SK-N-SH (cell line): ENCODE measurements at regions not wholly inside any gene's neighbourhood (a gene's known extent, or its start where the extent isn't known, plus 50 kb on each side); places are given as distances from the start of the nearest gene placed in this dataset.

ENCODE experiments used
- CTCF ChIA-PET: fragments of 300-600, 350-600 bp; formaldehyde crosslinking; extraction: SDS; loops from one replicate; lab custom pipeline; 2021; lab: Yijun Ruan, JAX
- POLR2A ChIA-PET: fragments of 350-600 bp; sonication (Branson Sonifier 250); formaldehyde crosslinking; extraction: SDS; loops from one replicate; lab custom pipeline; 2020; ENCODE audit warnings: antibody characterized with exemption, inconsistent platforms; lab: Yijun Ruan, JAX
- DNase-seq: peaks from one replicate; pipeline ENCODE4 v3.0.0; 2012
- H2AFZ ChIP-seq: fragments of 200-600 bp; sonication (generic); 2 replicates; pipeline ENCODE4 v1.8.1; 2016; ENCODE audit warnings: antibody characterized with exemption, mild to moderate bottlenecking, low read depth
- H3F3A ChIP-seq: fragments of 200-600 bp; sonication (generic); replicated peaks from 2 replicates; pipeline ENCODE3; 2016; ENCODE audit warnings: antibody characterized with exemption, mild to moderate bottlenecking; ENCODE audit not compliant: insufficient read depth
- H3K27ac ChIP-seq, 2 experiments: fragments of 200-500 bp in 1 of 2; fragments of 200-600 bp in 1 of 2; sonication (Bioruptor generic) in 1 of 2; sonication (generic), shearing (Covaris generic) in 1 of 2; 2 replicates each; pipeline versions ENCODE4 v1.5.1 to v1.6.1; 2014 to 2016; ENCODE audit warnings: low read depth in 2 of 2, inconsistent platforms in 1 of 2, low read length in 1 of 2, mild to moderate bottlenecking in 1 of 2, mixed read lengths in 1 of 2
- H3K27me3 ChIP-seq: fragments of 200-600 bp; sonication (generic), shearing (Covaris generic); 2 replicates; pipeline ENCODE4 v1.6.1; 2016; ENCODE audit warnings: mixed run types; ENCODE audit not compliant: insufficient read depth
- H3K36me3 ChIP-seq, 2 experiments: fragments of 200-500 bp in 1 of 2; fragments of 200-600 bp in 1 of 2; sonication (Bioruptor generic) in 1 of 2; sonication (generic) in 1 of 2; replicated peaks in 1 of 2; 2 replicates each; pipeline versions ENCODE3 to v1.5.1; 2014 to 2016; ENCODE audit warnings: low read length in 1 of 2, mild to moderate bottlenecking in 1 of 2; ENCODE audit not compliant: insufficient read depth in 2 of 2, control insufficient read depth in 1 of 2
- H3K4me1 ChIP-seq, 2 experiments: fragments of 200-500 bp in 1 of 2; fragments of 200-600 bp in 1 of 2; sonication (Bioruptor generic) in 1 of 2; sonication (generic), shearing (Covaris generic) in 1 of 2; 2 replicates each; pipeline versions ENCODE4 v1.5.1 to v1.6.1; 2014 to 2016; ENCODE audit warnings: low read depth in 1 of 2, low read length in 1 of 2, mixed run types in 1 of 2; ENCODE audit not compliant: insufficient read depth in 2 of 2, control insufficient read depth in 1 of 2
- H3K4me2 ChIP-seq: fragments of 200-600 bp; sonication (generic), shearing (Covaris generic); 2 replicates; pipeline ENCODE4 v1.6.1; 2017; ENCODE audit warnings: mixed run types
- H3K4me3 ChIP-seq, 2 experiments: fragments of 200-500 bp in 1 of 2; fragments of 200-600 bp in 1 of 2; sonication (Bioruptor generic) in 1 of 2; sonication (generic), shearing (Covaris generic) in 1 of 2; 2 replicates each; pipeline versions ENCODE4 v1.5.1 to v1.8.1; 2014 to 2016; ENCODE audit warnings: low read depth in 2 of 2, inconsistent platforms in 1 of 2, low read length in 1 of 2, mild to moderate bottlenecking in 1 of 2, mixed read lengths in 1 of 2, moderate library complexity in 1 of 2
- H3K79me2 ChIP-seq: fragments of 200-600 bp; sonication (generic); 2 replicates; pipeline ENCODE4 v1.8.1; 2017; ENCODE audit warnings: mild to moderate bottlenecking; ENCODE audit not compliant: insufficient read depth
- H3K9ac ChIP-seq: fragments of 200-600 bp; sonication (generic); 2 replicates; pipeline ENCODE4 v1.6.1; 2017; ENCODE audit warnings: mixed run types
- H3K9me2 ChIP-seq: fragments of 200-600 bp; sonication (generic); 2 replicates; pipeline ENCODE4 v1.6.1; 2017; ENCODE audit warnings: mixed run types
- H3K9me3 ChIP-seq: fragments of 200-600 bp; sonication (generic); 2 replicates; pipeline ENCODE4 v1.6.1; 2017; ENCODE audit warnings: mixed run types, mild to moderate bottlenecking, moderate library complexity
- H4K20me1 ChIP-seq: fragments of 200-600 bp; sonication (generic); 2 replicates; pipeline ENCODE4 v1.6.1; 2017; ENCODE audit warnings: mild to moderate bottlenecking, mixed run types; ENCODE audit not compliant: insufficient read depth
- EP300 ChIP-seq, 2 experiments: IDR thresholded peaks; 2 replicates each; pipeline versions ENCODE4 v1.4.0 to v1.6.1; 2012; ENCODE audit warnings: borderline replicate concordance in 1 of 2, low read depth in 1 of 2, low read length in 1 of 2
- FOXJ3 ChIP-seq: sonication (generic); formaldehyde crosslinking; IDR thresholded peaks from 2 replicates; pipeline ENCODE4 v1.5.1; 2020; ENCODE audit warnings: mild to moderate bottlenecking, missing genetic modification reagents
- FOXM1 ChIP-seq: IDR thresholded peaks from 2 replicates; pipeline ENCODE4 v1.4.0; 2012; ENCODE audit warnings: low read depth, mild to moderate bottlenecking
- MXI1 ChIP-seq: IDR thresholded peaks from 2 replicates; pipeline ENCODE4 v1.6.1; 2012; ENCODE audit warnings: mild to moderate bottlenecking, low read depth, low read length, improper control_type of control experiment
- RAD21 ChIP-seq: IDR thresholded peaks from 2 replicates; pipeline ENCODE4 v1.6.1; 2012; ENCODE audit warnings: mild to moderate bottlenecking, low read length
- SIN3A ChIP-seq: IDR thresholded peaks from 2 replicates; pipeline ENCODE4 v1.6.1; 2012; ENCODE audit warnings: low read depth, mild to moderate bottlenecking, low read length, moderate library complexity, borderline replicate concordance
- TAF1 ChIP-seq: IDR thresholded peaks from 2 replicates; pipeline ENCODE4 v1.6.1; 2012; ENCODE audit warnings: low read depth, mild to moderate bottlenecking, low read length, moderate library complexity, borderline replicate concordance
- YY1 ChIP-seq: IDR thresholded peaks from 2 replicates; pipeline ENCODE4 v1.4.0; 2012; ENCODE audit warnings: low read depth, mild to moderate bottlenecking
- WGBS: methylation state at CpG from one replicate; pipeline ENCODE4 v1.1.6; 2017; ENCODE audit warnings: low lambda C conversion rate; 5-methylcytosine and 5-hydroxymethylcytosine counted together
- TF ChIP-seq, protein P1 (sequence below): IDR thresholded peaks from 2 replicates; pipeline ENCODE4 v1.4.0; 2012; ENCODE audit warnings: low read depth
- TF ChIP-seq, protein P2 (sequence below): IDR thresholded peaks from 2 replicates; pipeline ENCODE4 v1.4.0; 2012; ENCODE audit warnings: low read depth, borderline replicate concordance
- TF ChIP-seq, protein P3 (sequence below): fragments of 200-600 bp; sonication (generic); IDR thresholded peaks from 2 replicates; pipeline ENCODE4 v1.6.1; 2017; ENCODE audit warnings: antibody characterized with exemption, mild to moderate bottlenecking, moderate library complexity
- TF ChIP-seq, protein P4 (sequence below): fragments of 150-350 bp; IDR thresholded peaks from 2 replicates; pipeline ENCODE4 v1.6.1; 2017; ENCODE audit warnings: antibody characterized with exemption, low read length, low read depth, borderline replicate concordance

DNA sequence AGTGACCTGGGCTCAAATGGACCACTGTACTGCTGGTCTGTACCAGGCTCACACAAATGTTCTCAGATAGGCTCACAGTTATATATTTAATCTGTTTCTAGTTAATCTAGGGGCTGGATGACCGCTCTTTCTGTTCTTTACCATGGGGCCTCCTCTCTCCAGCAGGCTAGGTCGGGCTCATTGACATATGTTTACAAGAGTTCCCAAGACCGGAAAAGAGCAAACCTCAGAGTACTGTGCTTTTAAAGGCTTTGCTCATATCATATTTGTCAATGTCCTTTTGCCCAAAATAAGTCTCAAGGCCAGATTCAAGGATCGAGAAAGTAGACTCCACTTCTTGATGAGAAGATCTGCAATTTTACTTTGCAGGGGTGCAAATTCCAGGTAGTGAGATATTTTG lies 348.0 kb upstream of the EPHA6 start (continued):
- TF ChIP-seq EP300 (IDR thresholded peaks at IDR 0.05; ENCODE audit: borderline replicate concordance in 1 of 2, low read depth in 1 of 2, low read length in 1 of 2) (no peak), RAD21 (no peak)

DNA sequence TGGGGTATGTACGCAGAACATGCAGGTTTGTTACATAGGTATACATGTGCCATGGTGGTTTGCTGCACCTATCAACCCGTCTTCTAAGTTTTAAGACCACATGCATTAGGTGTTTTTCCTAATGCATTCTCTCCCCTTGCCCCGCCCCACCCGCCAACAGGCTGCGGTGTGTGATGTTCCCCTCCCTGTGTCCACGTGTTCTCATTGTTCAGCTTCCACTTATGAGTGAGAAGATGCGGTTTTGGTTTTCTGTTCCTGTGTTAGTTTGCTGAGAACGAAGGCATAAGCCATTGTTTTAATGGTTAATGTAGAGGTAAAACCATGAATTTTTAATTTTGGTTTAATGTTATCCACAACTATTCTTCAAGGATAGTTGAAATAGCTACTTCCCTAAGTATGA lies 346.8 kb upstream of the EPHA6 start:
- DNase-seq = no peak

More for the DNA sequence above, 346.8 kb upstream of the EPHA6 start:
- POLR2A ChIA-PET = no interaction called here
- Histone ChIP-seq H3K4me3 (no peak overlapping the region), H4K20me1 (no peaks in the 10 kb centered on the region), H3K79me2 (no peaks in the 10 kb centered on the region), H2AFZ (no peak overlapping the region), H3K9me2 (no peaks in the 10 kb centered on the region; the same call in 1 of the 2 replicates), H3K36me3 (no peaks in the 10 kb centered on the region), H3K4me2 (no peak overlapping the region), H3K4me1 (no peaks in the 10 kb centered on the region), H3F3A (no peaks in the 10 kb centered on the region), H3K9ac (no peak overlapping the region), H3K9me3 (no peaks in the 10 kb centered on the region; the same call in 1 of the 2 replicates), H3K27ac (no peak overlapping the region), H3K27me3 (0 out of 2 replicates have a peak, but pooled peaks cover 8% of the 10 kb centered on the region)
- CTCF ChIA-PET = no interaction called here
- TF ChIP-seq, protein P1, sequence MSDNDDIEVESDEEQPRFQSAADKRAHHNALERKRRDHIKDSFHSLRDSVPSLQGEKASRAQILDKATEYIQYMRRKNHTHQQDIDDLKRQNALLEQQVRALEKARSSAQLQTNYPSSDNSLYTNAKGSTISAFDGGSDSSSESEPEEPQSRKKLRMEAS = no peak
- TF ChIP-seq FOXJ3 (CRISPR knock-in tag) (no peak), YY1 (no peak), SIN3A (no peak), FOXM1 (no peak), TAF1 (no peak), MXI1 (no peak)
- TF ChIP-seq, protein P2, sequence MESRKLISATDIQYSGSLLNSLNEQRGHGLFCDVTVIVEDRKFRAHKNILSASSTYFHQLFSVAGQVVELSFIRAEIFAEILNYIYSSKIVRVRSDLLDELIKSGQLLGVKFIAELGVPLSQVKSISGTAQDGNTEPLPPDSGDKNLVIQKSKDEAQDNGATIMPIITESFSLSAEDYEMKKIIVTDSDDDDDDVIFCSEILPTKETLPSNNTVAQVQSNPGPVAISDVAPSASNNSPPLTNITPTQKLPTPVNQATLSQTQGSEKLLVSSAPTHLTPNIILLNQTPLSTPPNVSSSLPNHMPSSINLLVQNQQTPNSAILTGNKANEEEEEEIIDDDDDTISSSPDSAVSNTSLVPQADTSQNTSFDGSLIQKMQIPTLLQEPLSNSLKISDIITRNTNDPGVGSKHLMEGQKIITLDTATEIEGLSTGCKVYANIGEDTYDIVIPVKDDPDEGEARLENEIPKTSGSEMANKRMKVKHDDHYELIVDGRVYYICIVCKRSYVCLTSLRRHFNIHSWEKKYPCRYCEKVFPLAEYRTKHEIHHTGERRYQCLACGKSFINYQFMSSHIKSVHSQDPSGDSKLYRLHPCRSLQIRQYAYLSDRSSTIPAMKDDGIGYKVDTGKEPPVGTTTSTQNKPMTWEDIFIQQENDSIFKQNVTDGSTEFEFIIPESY = no peak
- TF ChIP-seq, protein P3, sequence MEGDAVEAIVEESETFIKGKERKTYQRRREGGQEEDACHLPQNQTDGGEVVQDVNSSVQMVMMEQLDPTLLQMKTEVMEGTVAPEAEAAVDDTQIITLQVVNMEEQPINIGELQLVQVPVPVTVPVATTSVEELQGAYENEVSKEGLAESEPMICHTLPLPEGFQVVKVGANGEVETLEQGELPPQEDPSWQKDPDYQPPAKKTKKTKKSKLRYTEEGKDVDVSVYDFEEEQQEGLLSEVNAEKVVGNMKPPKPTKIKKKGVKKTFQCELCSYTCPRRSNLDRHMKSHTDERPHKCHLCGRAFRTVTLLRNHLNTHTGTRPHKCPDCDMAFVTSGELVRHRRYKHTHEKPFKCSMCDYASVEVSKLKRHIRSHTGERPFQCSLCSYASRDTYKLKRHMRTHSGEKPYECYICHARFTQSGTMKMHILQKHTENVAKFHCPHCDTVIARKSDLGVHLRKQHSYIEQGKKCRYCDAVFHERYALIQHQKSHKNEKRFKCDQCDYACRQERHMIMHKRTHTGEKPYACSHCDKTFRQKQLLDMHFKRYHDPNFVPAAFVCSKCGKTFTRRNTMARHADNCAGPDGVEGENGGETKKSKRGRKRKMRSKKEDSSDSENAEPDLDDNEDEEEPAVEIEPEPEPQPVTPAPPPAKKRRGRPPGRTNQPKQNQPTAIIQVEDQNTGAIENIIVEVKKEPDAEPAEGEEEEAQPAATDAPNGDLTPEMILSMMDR = no peak
- TF ChIP-seq, protein P4, sequence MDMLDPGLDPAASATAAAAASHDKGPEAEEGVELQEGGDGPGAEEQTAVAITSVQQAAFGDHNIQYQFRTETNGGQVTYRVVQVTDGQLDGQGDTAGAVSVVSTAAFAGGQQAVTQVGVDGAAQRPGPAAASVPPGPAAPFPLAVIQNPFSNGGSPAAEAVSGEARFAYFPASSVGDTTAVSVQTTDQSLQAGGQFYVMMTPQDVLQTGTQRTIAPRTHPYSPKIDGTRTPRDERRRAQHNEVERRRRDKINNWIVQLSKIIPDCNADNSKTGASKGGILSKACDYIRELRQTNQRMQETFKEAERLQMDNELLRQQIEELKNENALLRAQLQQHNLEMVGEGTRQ = no peak
- 14% methylated on average over 8 of the region's 8 CpGs for WGBS
